ENCODE measurements at regions not wholly inside any gene's neighbourhood (a gene's known extent, or its start where the extent isn't known, plus 50 kb on each side); places are given as distances from the start of the nearest gene placed in this dataset.

GRCh38 chr3:72250725-72251124 lies 465.8 kb upstream of the PROK2 start:
- no peak for ATAC-seq

- ATAC-seq, result no peak
Measured at GRCh38 chr3:72248869-72249268, 463.9 kb upstream of the PROK2 start.

- ATAC-seq, result no peak
Measured at GRCh38 chr3:72248389-72248761, 463.4 kb upstream of the PROK2 start.

- no peak for ATAC-seq
Measured at GRCh38 chr3:72247645-72248388, 462.9 kb upstream of the PROK2 start.

- ATAC-seq, result no peak
Measured at GRCh38 chr3:72247126-72247525, 462.2 kb upstream of the PROK2 start.

GRCh38 chr3:72246685-72247084 lies 461.7 kb upstream of the PROK2 start:
- ATAC-seq, result no peak

- no peak for ATAC-seq
Measured at GRCh38 chr3:72245183-72245811, 460.3 kb upstream of the PROK2 start.

- no peak for ATAC-seq
Measured at GRCh38 chr3:72244396-72244795, 459.4 kb upstream of the PROK2 start.

- no peak for ATAC-seq
Measured at GRCh38 chr3:72242326-72242725, 457.4 kb upstream of the PROK2 start.

- ATAC-seq, result no peak
Measured at GRCh38 chr3:72241525-72241924, 456.6 kb upstream of the PROK2 start.

GRCh38 chr3:72240531-72240930 lies 455.6 kb upstream of the PROK2 start:
- no peak for ATAC-seq

GRCh38 chr3:72238801-72239200 lies 453.9 kb upstream of the PROK2 start:
- no peak for ATAC-seq

- no peak for ATAC-seq
Measured at GRCh38 chr3:72238010-72238691, 453.2 kb upstream of the PROK2 start.

- ATAC-seq, result no peak
Measured at GRCh38 chr3:72237679-72238009, 452.7 kb upstream of the PROK2 start.

- no peak for ATAC-seq
Measured at GRCh38 chr3:72234391-72234790, 449.4 kb upstream of the PROK2 start.

GRCh38 chr3:72233571-72233970 lies 448.6 kb upstream of the PROK2 start:
- ATAC-seq, result no peak

GRCh38 chr3:72232777-72233176 lies 447.8 kb upstream of the PROK2 start:
- no peak for ATAC-seq

- ATAC-seq, result no peak
Measured at GRCh38 chr3:72232331-72232730, 447.4 kb upstream of the PROK2 start.

- ATAC-seq, result no peak
Measured at GRCh38 chr3:72231439-72232196, 446.7 kb upstream of the PROK2 start.

- ATAC-seq, result no peak
Measured at GRCh38 chr3:72230774-72231379, 445.9 kb upstream of the PROK2 start.

- no peak for ATAC-seq
Measured at GRCh38 chr3:72229952-72230351, 445.0 kb upstream of the PROK2 start.

- ATAC-seq, result no peak
Measured at GRCh38 chr3:72227486-72228070, 442.6 kb upstream of the PROK2 start.
